Naive thymus-derived CD4-positive, alpha-beta T cell (primary cell): ENCODE measurements at regions not wholly inside any gene's neighbourhood (a gene's known extent, or its start where the extent isn't known, plus 50 kb on each side); places are given as distances from the start of the nearest gene placed in this dataset.
"Not testable (repeated sequence)": the region's sequence is repeated elsewhere in the genome, so short reads cannot be mapped to it uniquely, and the experiment has no call there.

Experiments
- ATAC-seq: fragments of 150-1000 bp; cut with Tn5 transposase; 2 replicates; pipeline ENCODE4 v1.10.0; 2021; ENCODE audit warnings: mild to moderate bottlenecking, moderate library complexity
- CTCF ChIA-PET: fragments of 350-600 bp; sonication (Branson Sonifier 250); formaldehyde crosslinking; loops from one replicate; lab custom pipeline; 2021; ENCODE audit warnings: antibody characterized with exemption; lab: Charles Lee
- POLR2A ChIA-PET: fragments of 350-600 bp; sonication (Branson Sonifier 250); formaldehyde crosslinking; loops from one replicate; lab custom pipeline; 2021; ENCODE audit warnings: antibody characterized with exemption, inconsistent platforms; lab: Charles Lee
- DNase-seq, 9 donors: peaks; one replicate each; pipeline versions ENCODE4 v3.0.0 to v3.0.0-alpha.2; 2020 to 2022; ENCODE audit warnings: mixed read lengths in 1 of 9
- H3K27ac ChIP-seq: one replicate; pipeline ENCODE4 v1.7.0; 2013; ENCODE audit warnings: mild to moderate bottlenecking, low read depth, low read length, moderate library complexity
- H3K27me3 ChIP-seq, 2 donors: one replicate each; pipeline ENCODE4 v1.7.0; 2013; ENCODE audit warnings: low read length in 2 of 2, mild to moderate bottlenecking in 2 of 2, moderate library complexity in 2 of 2; ENCODE audit not compliant: control insufficient read depth in 2 of 2, insufficient read depth in 2 of 2
- H3K36me3 ChIP-seq, 3 experiments: 1 replicate in 2 of 3; 2 replicates in 1 of 3; pipeline ENCODE4 v1.7.0; 2013; ENCODE audit warnings: low read length in 3 of 3, mild to moderate bottlenecking in 3 of 3, moderate library complexity in 1 of 3; ENCODE audit not compliant: insufficient read depth in 3 of 3, control insufficient read depth in 2 of 3
- H3K4me1 ChIP-seq, 2 donors: one replicate each; pipeline ENCODE4 v1.7.0; 2013; ENCODE audit warnings: low read length in 2 of 2, mild to moderate bottlenecking in 2 of 2, moderate library complexity in 1 of 2; ENCODE audit not compliant: control insufficient read depth in 2 of 2, insufficient read depth in 2 of 2
- H3K4me3 ChIP-seq: 2 replicates; pipeline ENCODE4 v1.7.0; 2013; ENCODE audit warnings: mild to moderate bottlenecking, low read length
- H3K9me3 ChIP-seq, 3 experiments: 1 replicate in 2 of 3; 2 replicates in 1 of 3; pipeline ENCODE4 v1.7.0; 2013; ENCODE audit warnings: low read length in 3 of 3; ENCODE audit not compliant: control insufficient read depth in 2 of 3
- H3K27ac Mint-ChIP-seq, 9 donors: one replicate each; pipeline ENCODE4 v1.8.0; 2020 to 2022; ENCODE audit warnings: mixed read lengths in 9 of 9, mild to moderate bottlenecking in 8 of 9, moderate library complexity in 5 of 9, inconsistent platforms in 2 of 9
- H3K27me3 Mint-ChIP-seq, 5 donors: one replicate each; pipeline ENCODE4 v1.8.0; 2021 to 2022; ENCODE audit warnings: mixed read lengths in 5 of 5, mild to moderate bottlenecking in 1 of 5
- H3K36me3 Mint-ChIP-seq, 5 donors: one replicate each; pipeline ENCODE4 v1.8.0; 2020 to 2022; ENCODE audit warnings: mixed read lengths in 5 of 5, mild to moderate bottlenecking in 3 of 5, inconsistent platforms in 1 of 5
- H3K4me1 Mint-ChIP-seq, 7 donors: one replicate each; pipeline ENCODE4 v1.8.0; 2020 to 2022; ENCODE audit warnings: mixed read lengths in 7 of 7, mild to moderate bottlenecking in 3 of 7, inconsistent platforms in 1 of 7
- H3K4me3 Mint-ChIP-seq, 10 donors: one replicate each; pipeline ENCODE4 v1.8.0; 2020 to 2022; ENCODE audit warnings: mild to moderate bottlenecking in 10 of 10, mixed read lengths in 10 of 10, moderate library complexity in 6 of 10, inconsistent platforms in 2 of 10
- H3K9me3 Mint-ChIP-seq, 11 donors: one replicate each; pipeline ENCODE4 v1.8.0; 2020 to 2022; ENCODE audit warnings: mixed read lengths in 11 of 11, mild to moderate bottlenecking in 4 of 11, inconsistent platforms in 1 of 11, moderate library complexity in 1 of 11
- intact Hi-C, 2 donors: fragments of 100-400 bp; cut with micrococcal nuclease; formaldehyde crosslinking; loops; one replicate each; pipeline ENCODE4 v1.15.1; 2023

DNA sequence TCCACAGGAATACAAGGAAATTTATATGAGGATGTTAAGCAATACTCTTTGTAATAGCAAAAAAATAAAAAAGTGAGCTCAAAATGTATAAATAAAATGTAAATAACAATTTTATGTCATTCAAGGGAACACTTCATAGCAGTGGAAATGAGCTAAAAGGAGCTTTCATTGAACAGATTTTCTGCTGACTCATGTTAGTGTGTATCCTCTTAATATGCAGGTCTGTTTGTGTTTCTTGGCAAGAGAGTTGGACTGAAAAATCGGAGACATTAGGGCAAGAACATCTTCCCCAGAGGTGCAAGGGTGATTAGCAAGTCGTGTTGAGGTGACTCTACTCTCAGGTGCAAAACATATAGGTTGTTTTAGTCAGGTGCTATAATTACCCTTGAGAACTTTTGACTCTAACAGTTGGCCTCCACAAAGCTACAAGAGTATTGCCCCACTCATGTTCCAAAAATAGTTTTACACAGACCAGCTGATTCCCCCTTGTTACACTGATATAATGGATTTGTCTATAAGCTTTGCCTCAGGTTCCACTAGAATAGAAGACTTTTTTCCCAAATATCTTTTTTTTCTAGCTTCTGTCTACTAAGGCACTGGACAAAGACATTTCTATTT lies 702.9 kb downstream of the TENT5A start:
- Histone ChIP-seq H3K4me3 (no peak overlapping the region), H3K27me3 (no peaks in the 10 kb centered on the region), H3K9me3 (no peaks in the 10 kb centered on the region), H3K4me1 (no peaks in the 10 kb centered on the region), H3K27ac (no peak overlapping the region), H3K36me3 (no peaks in the 10 kb centered on the region)
- no peaks in the 10 kb centered on the region for H3K4me1 Mint-ChIP-seq
- peaks cover 0 to 5% (median 0%) of the 10 kb centered on the region in 11 donors for H3K9me3 Mint-ChIP-seq
- H3K27me3 Mint-ChIP-seq, result no peaks in the 10 kb centered on the region
- H3K36me3 Mint-ChIP-seq, result no peaks in the 10 kb centered on the region
- ATAC-seq, result no peak
- ChIA-PET CTCF (no interaction called here), POLR2A (no interaction called here)
- no peak overlapping the region for H3K4me3 Mint-ChIP-seq
- H3K27ac Mint-ChIP-seq, result no peak overlapping the region
- no peak for DNase-seq
- intact Hi-C loops, result no loop called here

DNA sequence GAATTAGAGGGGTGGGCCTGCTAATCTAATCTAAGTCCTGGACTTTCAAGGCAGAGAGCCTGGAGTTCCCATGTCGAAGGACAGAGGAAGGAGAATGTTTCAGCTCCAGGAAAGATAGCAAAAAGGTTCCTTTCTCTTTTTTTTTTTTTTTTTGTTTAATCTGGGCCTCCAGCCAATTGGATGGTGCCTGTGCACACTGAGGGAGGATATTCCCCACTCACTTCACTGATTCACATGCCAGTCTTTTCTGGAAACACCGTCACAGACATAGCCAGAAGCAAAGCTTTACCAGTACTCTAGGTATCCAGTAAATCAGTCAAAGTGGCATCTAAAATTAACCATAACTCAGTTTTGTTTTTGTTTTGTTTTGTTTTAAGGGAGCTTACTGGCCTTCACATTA lies 721.1 kb downstream of the TENT5A start:
- peaks cover 0 to 3% (median 0%) of the 10 kb centered on the region in 3 experiments for H3K9me3 ChIP-seq
- POLR2A ChIA-PET, result no interaction called here
- no peak overlapping the region for H3K4me3 Mint-ChIP-seq
- no peak overlapping the region for H3K27ac Mint-ChIP-seq
- DNase-seq (no peak), ATAC-seq (no peak)
- CTCF ChIA-PET, result no interaction called here
- intact Hi-C loops, result no loop called here
- no peak overlapping the region for H3K27ac ChIP-seq
- no peaks in the 10 kb centered on the region for H3K36me3 ChIP-seq
- H3K9me3 Mint-ChIP-seq, result peaks cover 0 to 12% (median 2%) of the 10 kb centered on the region in 11 donors
- H3K27me3 Mint-ChIP-seq, result no peaks in the 10 kb centered on the region
- H3K4me1 ChIP-seq, result no peaks in the 10 kb centered on the region
- no peak overlapping the region for H3K4me3 ChIP-seq
- no peaks in the 10 kb centered on the region for H3K27me3 ChIP-seq
- H3K4me1 Mint-ChIP-seq, result no peaks in the 10 kb centered on the region
- no peaks in the 10 kb centered on the region for H3K36me3 Mint-ChIP-seq

DNA sequence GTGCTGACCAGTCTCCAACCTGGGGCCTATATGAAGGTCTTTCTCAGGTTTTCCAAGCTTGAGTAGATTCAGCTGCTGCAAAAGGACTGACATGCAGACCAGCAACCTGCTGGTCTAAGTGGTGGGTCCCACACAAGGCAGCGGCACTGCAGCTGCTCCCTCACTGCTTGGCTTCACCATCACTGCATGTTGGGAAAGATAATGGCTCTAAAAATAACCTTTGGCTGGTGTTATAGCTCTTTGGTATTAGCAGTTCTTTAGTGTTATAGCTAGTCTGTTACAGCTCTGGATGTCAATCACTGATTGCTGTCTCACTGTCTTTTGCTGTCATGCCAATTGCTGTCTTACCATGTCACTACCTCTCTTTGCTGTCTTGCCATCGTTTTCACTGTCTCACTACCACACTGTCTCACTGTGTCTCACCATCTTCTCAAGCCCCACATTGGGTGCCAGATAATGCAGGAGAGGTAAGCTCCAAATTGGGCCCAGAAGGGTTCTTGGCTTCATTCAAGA lies 726.4 kb downstream of the TENT5A start:
- POLR2A ChIA-PET, result no interaction called here
- H3K27ac ChIP-seq, result no peak overlapping the region
- intact Hi-C loops, result no loop called here
- no peak for DNase-seq
- Mint-ChIP-seq H3K9me3 (peaks cover 0 to 15% (median 8%) of the 10 kb centered on the region in 11 donors), H3K4me3 (no peak overlapping the region), H3K27ac (no peak overlapping the region), H3K36me3 (no peaks in the 10 kb centered on the region), H3K4me1 (no peaks in the 10 kb centered on the region), H3K27me3 (no peaks in the 10 kb centered on the region)
- no peaks in the 10 kb centered on the region for H3K9me3 ChIP-seq
- no peaks in the 10 kb centered on the region for H3K4me1 ChIP-seq
- no peak overlapping the region for H3K4me3 ChIP-seq
- ATAC-seq, result no peak
- H3K36me3 ChIP-seq, result no peaks in the 10 kb centered on the region
- CTCF ChIA-PET, result no interaction called here
- no peaks in the 10 kb centered on the region for H3K27me3 ChIP-seq

DNA sequence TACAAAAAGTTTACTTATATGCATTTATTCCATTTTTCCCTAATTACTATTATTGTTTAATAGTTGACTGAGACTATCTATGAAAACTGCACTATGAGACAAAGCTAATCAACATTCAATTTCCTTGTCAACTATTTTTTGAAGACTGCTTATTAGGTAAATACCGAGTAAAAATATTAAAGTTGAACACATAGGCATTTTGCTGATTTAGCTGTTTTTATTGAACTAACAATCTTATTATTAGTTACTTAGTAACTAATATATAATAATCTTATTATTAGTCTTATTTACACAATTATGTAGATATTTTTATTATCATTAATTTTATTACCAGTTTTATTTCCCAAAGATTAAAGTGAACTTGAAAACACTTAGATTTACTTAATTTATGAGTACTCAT lies 728.8 kb downstream of the TENT5A start:
- DNase-seq (no peak), ATAC-seq (no peak)
- Histone ChIP-seq H3K9me3 (no peaks in the 10 kb centered on the region), H3K27me3 (no peaks in the 10 kb centered on the region), H3K36me3 (no peaks in the 10 kb centered on the region), H3K4me1 (no peaks in the 10 kb centered on the region), H3K27ac (no peak overlapping the region), H3K4me3 (no peak overlapping the region)
- no peak overlapping the region for H3K27ac Mint-ChIP-seq
- peaks cover 2 to 21% (median 11%) of the 10 kb centered on the region in 11 donors for H3K9me3 Mint-ChIP-seq
- H3K36me3 Mint-ChIP-seq, result peaks cover 0 to 5% (median 0%) of the 10 kb centered on the region in 5 donors
- ChIA-PET CTCF (no interaction called here), POLR2A (no interaction called here)
- H3K4me1 Mint-ChIP-seq, result no peaks in the 10 kb centered on the region
- no peaks in the 10 kb centered on the region for H3K27me3 Mint-ChIP-seq
- intact Hi-C loops, result no loop called here
- no peak overlapping the region for H3K4me3 Mint-ChIP-seq

DNA sequence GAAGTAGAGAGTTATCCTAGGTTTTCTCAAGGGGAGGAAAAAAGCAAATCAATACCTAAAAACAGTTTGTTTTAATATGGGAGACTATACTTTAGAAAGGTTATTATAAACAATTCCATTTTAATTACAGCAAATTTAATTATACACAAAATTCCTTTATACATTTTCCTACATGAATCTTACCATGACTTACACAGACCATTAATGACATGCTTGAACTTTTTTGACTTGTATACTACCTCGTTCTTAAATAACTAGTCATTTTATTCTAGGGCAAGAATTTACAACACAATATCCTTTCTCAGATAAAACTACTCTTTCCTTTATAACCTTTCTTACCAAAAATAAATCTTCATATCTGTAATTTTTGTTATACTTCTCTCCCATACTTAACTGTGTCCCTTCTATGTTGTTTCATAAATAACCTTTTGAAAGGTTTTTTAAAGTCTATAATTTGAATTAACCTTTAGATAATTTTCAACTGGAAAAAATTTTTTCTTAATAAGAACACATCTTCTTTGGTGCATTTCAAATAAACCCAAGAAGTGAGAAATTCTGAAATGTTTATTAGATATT lies 729.4 kb downstream of the TENT5A start:
- no peaks in the 10 kb centered on the region for H3K27me3 Mint-ChIP-seq
- H3K4me3 Mint-ChIP-seq, result no peak overlapping the region
- no peaks in the 10 kb centered on the region for H3K27me3 ChIP-seq
- H3K4me3 ChIP-seq, result no peak overlapping the region
- peaks cover 2 to 21% (median 11%) of the 10 kb centered on the region in 11 donors for H3K9me3 Mint-ChIP-seq
- no peaks in the 10 kb centered on the region for H3K36me3 ChIP-seq
- no peaks in the 10 kb centered on the region for H3K9me3 ChIP-seq
- no peaks in the 10 kb centered on the region for H3K4me1 Mint-ChIP-seq
- intact Hi-C loops, result no loop called here
- ChIA-PET CTCF (no interaction called here), POLR2A (no interaction called here)
- peaks cover 0 to 5% (median 0%) of the 10 kb centered on the region in 5 donors for H3K36me3 Mint-ChIP-seq
- no peak overlapping the region for H3K27ac ChIP-seq
- DNase-seq, result no peak
- no peak overlapping the region for H3K27ac Mint-ChIP-seq
- H3K4me1 ChIP-seq, result no peaks in the 10 kb centered on the region
- no peak for ATAC-seq

DNA sequence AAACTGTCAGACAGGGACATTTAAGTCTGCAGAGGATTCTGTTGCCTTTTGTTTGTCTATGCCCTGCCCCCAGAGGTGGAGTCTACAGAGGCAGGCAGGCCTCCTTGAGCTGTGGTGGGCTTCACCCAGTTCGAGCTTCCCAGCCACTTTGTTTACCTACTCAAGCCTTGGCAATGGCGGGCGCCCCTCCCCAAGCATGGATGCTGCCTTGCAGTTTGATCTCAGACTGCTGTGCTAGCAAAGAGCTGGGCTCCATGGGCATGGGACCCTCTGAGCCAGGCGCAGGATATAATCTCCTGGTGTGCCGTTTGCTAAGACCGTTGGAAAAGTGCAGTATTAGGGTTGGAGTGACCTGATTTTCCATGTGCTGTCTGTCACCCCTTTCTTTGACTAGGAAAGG lies 734.9 kb downstream of the TENT5A start:
- POLR2A ChIA-PET, H3K27me3 ChIP-seq, H3K36me3 Mint-ChIP-seq, H3K27ac Mint-ChIP-seq, CTCF ChIA-PET, H3K4me1 ChIP-seq, ATAC-seq, H3K9me3 ChIP-seq, H3K27ac ChIP-seq, H3K27me3 Mint-ChIP-seq, intact Hi-C loops, H3K36me3 ChIP-seq, H3K4me1 Mint-ChIP-seq, H3K4me3 Mint-ChIP-seq, DNase-seq, H3K4me3 ChIP-seq: not testable (repeated sequence)
- H3K9me3 Mint-ChIP-seq, result peaks cover 0 to 25% (median 9%) of the 10 kb centered on the region in 11 donors

DNA sequence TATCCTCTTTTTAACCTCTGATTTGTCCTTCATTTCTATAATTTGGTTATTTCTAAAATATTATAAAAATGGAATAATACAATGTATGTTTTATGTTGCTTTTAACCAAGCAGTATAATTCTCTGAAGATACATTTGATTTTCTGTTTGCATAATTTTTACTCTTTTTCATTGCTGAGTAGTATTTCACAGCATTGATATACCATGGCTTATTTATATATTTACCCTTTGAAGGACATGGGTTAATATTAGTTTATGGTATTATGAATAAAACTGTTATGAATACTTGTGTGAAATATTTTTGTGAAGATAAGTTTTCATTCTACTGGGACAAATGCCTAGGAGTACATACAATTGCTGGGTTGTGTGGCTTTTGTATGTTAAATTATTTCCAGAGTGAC lies 748.6 kb downstream of the TENT5A start:
- Histone ChIP-seq H3K27ac (no peak overlapping the region), H3K4me1 (no peaks in the 10 kb centered on the region), H3K9me3 (no peaks in the 10 kb centered on the region), H3K36me3 (no peaks in the 10 kb centered on the region), H3K27me3 (no peaks in the 10 kb centered on the region), H3K4me3 (no peak overlapping the region)
- Mint-ChIP-seq H3K4me3 (no peak overlapping the region), H3K27ac (no peak overlapping the region), H3K4me1 (no peaks in the 10 kb centered on the region), H3K9me3 (peaks cover 1 to 13% (median 7%) of the 10 kb centered on the region in 11 donors), H3K27me3 (no peaks in the 10 kb centered on the region), H3K36me3 (peaks cover 0 to 5% (median 0%) of the 10 kb centered on the region in 5 donors)
- DNase-seq, result no peak
- ATAC-seq, result no peak
- ChIA-PET CTCF (no interaction called here), POLR2A (no interaction called here)
- intact Hi-C loops, result no loop called here
